Thyroid gland (tissue), 4 donors: ENCODE measurements at regions not wholly inside any gene's neighbourhood (a gene's known extent, or its start where the extent isn't known, plus 50 kb on each side); places are given as distances from the start of the nearest gene placed in this dataset.

ENCODE experiments used
- CTCF ChIP-seq, 6 experiments: fragments of 200-600 bp in 3 of 6; fragments of 450-650 bp in 3 of 6; sonication (generic) in 3 of 6; IDR thresholded peaks; one replicate each; pipeline ENCODE4 v1.5.1; 2016 to 2019; ENCODE audit warnings: antibody characterized with exemption in 6 of 6, mild to moderate bottlenecking in 2 of 6, inconsistent platforms in 1 of 6, moderate library complexity in 1 of 6
- POLR2A ChIP-seq, 2 donors: fragments of 450-650 bp; IDR thresholded peaks; one replicate each; pipeline ENCODE4 v1.6.1; 2017; ENCODE audit warnings: antibody characterized with exemption in 2 of 2, mild to moderate bottlenecking in 2 of 2, moderate library complexity in 1 of 2

DNA sequence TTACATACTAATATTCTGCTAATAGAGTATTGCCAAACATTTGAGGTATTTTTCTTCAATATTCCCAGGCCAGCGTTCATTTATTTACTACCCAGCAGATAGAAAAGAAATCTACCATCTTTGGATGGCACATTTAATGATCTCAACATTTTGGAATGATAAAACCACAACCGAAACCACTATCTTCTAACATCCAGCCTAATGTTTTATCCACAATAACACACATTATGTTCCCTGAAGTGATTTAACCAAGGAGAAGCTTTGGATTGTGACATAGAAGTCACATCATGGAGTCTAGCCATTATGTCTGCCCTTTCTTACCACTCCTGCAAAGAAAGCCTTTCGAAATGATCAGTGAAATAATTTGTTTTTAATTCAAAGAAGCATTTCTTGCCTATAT lies 497.1 kb upstream of the PLXNA2 start:
- TF ChIP-seq CTCF (IDR thresholded peaks at IDR 0.05) (no peak), POLR2A (IDR thresholded peaks at IDR 0.05) (no peak)
